H1 (cell line): ENCODE measurements at regions not wholly inside any gene's neighbourhood (a gene's known extent, or its start where the extent isn't known, plus 50 kb on each side); places are given as distances from the start of the nearest gene placed in this dataset.

Source experiments
- CTCF ChIA-PET: fragments of 300-600 bp; sonication (Branson Sonifier 250); formaldehyde crosslinking; loops from one replicate; lab custom pipeline; 2021; ENCODE audit not compliant: partially characterized antibody; lab: Charles Lee
- POLR2A ChIA-PET: fragments of 300-600 bp; sonication (Branson Sonifier 250); formaldehyde crosslinking; loops from one replicate; lab custom pipeline; 2021; ENCODE audit warnings: inconsistent platforms; ENCODE audit not compliant: partially characterized antibody; lab: Charles Lee
- DNase-seq, 2 experiments: peaks; one replicate each; pipeline versions ENCODE4 v3.0.0 to v3.0.0-alpha.2; 2010 to 2022; ENCODE audit warnings: low spot score in 2 of 2, low read depth in 1 of 2, mixed read lengths in 1 of 2
- FAIRE-seq: peaks from 2 replicates; lab custom pipeline; 2011; peaks lifted over from hg19 to GRCh38; lab: Jason Lieb, UNC
- H2AFZ ChIP-seq: 2 replicates; pipeline ENCODE4 v1.8.1; 2012; ENCODE audit warnings: low read length, inconsistent platforms
- H2AK5ac ChIP-seq: 2 replicates; pipeline ENCODE4 v1.6.1; 2013; ENCODE audit warnings: low read depth, low read length
- H2BK120ac ChIP-seq: replicated peaks from 2 replicates; pipeline ENCODE3; 2013; ENCODE audit warnings: low read depth, low read length, inconsistent platforms
- H2BK12ac ChIP-seq: 2 replicates; pipeline ENCODE4 v1.6.1; 2013; ENCODE audit warnings: low read depth, low read length
- H2BK15ac ChIP-seq: 2 replicates; pipeline ENCODE4 v1.6.1; 2013; ENCODE audit warnings: low read length
- H2BK20ac ChIP-seq: 2 replicates; pipeline ENCODE4 v1.6.1; 2013; ENCODE audit warnings: low read length
- H2BK5ac ChIP-seq: 2 replicates; pipeline ENCODE4 v1.6.1; 2013; ENCODE audit warnings: low read depth, low read length
- H3K14ac ChIP-seq: 2 replicates; pipeline ENCODE4 v1.6.1; 2013; ENCODE audit warnings: inconsistent platforms; ENCODE audit not compliant: insufficient read length
- H3K18ac ChIP-seq: 2 replicates; pipeline ENCODE4 v1.6.1; 2013; ENCODE audit warnings: low read length; ENCODE audit errors: extremely low read depth
- H3K23ac ChIP-seq: 2 replicates; pipeline ENCODE4 v1.6.1; 2013; ENCODE audit warnings: inconsistent platforms; ENCODE audit not compliant: insufficient read length
- H3K23me2 ChIP-seq: 2 replicates; pipeline ENCODE4 v1.6.1; 2013; ENCODE audit warnings: low read depth, low read length
- H3K27ac ChIP-seq: 2 replicates; pipeline ENCODE4 v1.6.1; 2011; ENCODE audit warnings: low read depth, low read length, inconsistent platforms
- H3K27me3 ChIP-seq, 4 experiments: replicated peaks in 1 of 4; 1 replicate in 1 of 4; 2 replicates in 3 of 4; pipeline versions ENCODE4 v1.6.1 to v1.8.1; 2011 to 2013; ENCODE audit warnings: low read length in 3 of 4, mild to moderate bottlenecking in 3 of 4, inconsistent platforms in 2 of 4, mixed read lengths in 2 of 4, moderate library complexity in 1 of 4; ENCODE audit not compliant: control insufficient read depth in 3 of 4, insufficient read depth in 3 of 4; ENCODE audit errors: extremely low read depth in 1 of 4
- H3K36me3 ChIP-seq, 4 experiments: 2 replicates each; pipeline versions ENCODE4 v1.6.1 to v1.8.1; 2011 to 2013; ENCODE audit warnings: mild to moderate bottlenecking in 4 of 4, low read length in 3 of 4, moderate library complexity in 2 of 4, control low read depth in 1 of 4, inconsistent platforms in 1 of 4; ENCODE audit not compliant: insufficient read depth in 4 of 4, control insufficient read depth in 2 of 4
- H3K4ac ChIP-seq: replicated peaks from 2 replicates; pipeline ENCODE3; 2013; ENCODE audit warnings: low read length, low read depth, mixed read lengths, inconsistent platforms; ENCODE audit not compliant: insufficient read length
- H3K4me1 ChIP-seq, 4 experiments: replicated peaks in 1 of 4; 1 replicate in 1 of 4; 2 replicates in 3 of 4; pipeline versions ENCODE4 v1.6.1 to v1.8.1; 2011 to 2013; ENCODE audit warnings: low read length in 3 of 4, inconsistent platforms in 2 of 4, mixed read lengths in 1 of 4; ENCODE audit not compliant: insufficient read depth in 4 of 4, control insufficient read depth in 3 of 4
- H3K4me2 ChIP-seq, 2 experiments: 2 replicates each; pipeline versions ENCODE4 v1.6.1 to v1.8.1; 2011 to 2013; ENCODE audit warnings: low read depth in 2 of 2, low read length in 2 of 2, control low read depth in 1 of 2, inconsistent platforms in 1 of 2, mild to moderate bottlenecking in 1 of 2; ENCODE audit not compliant: insufficient read depth in 1 of 2
- H3K4me3 ChIP-seq, 4 experiments: fragments of 200-600, 300-600 bp in 1 of 4; sonication (generic), shearing (Covaris generic), sonication (Bioruptor Twin) in 1 of 4; 2 replicates each; pipeline versions ENCODE4 v1.5.1 to v1.8.1; 2011 to 2016; ENCODE audit warnings: low read length in 4 of 4, low read depth in 3 of 4, control low read depth in 2 of 4, inconsistent platforms in 2 of 4, mild to moderate bottlenecking in 2 of 4, mixed read lengths in 1 of 4, moderate library complexity in 1 of 4; ENCODE audit not compliant: insufficient read depth in 2 of 4; ENCODE audit errors: extremely low read depth in 1 of 4
- H3K56ac ChIP-seq: replicated peaks from 2 replicates; pipeline ENCODE3; 2013; ENCODE audit warnings: low read depth, mild to moderate bottlenecking, mixed read lengths, low read length, inconsistent platforms; ENCODE audit not compliant: insufficient read length
- H3K79me1 ChIP-seq: 2 replicates; pipeline ENCODE4 v1.6.1; 2013; ENCODE audit warnings: low read depth, low read length, control low read depth
- H3K79me2 ChIP-seq, 2 experiments: 2 replicates each; pipeline versions ENCODE4 v1.6.1 to v1.8.1; 2012 to 2013; ENCODE audit warnings: low read length in 2 of 2, mild to moderate bottlenecking in 2 of 2, inconsistent platforms in 1 of 2; ENCODE audit not compliant: insufficient read depth in 2 of 2, control insufficient read depth in 1 of 2
- H3K9ac ChIP-seq, 4 experiments: replicated peaks in 1 of 4; 1 replicate in 1 of 4; 2 replicates in 3 of 4; pipeline versions ENCODE4 v1.6.1 to v1.8.1; 2011 to 2013; ENCODE audit warnings: low read depth in 3 of 4, low read length in 3 of 4, control low read depth in 2 of 4, mild to moderate bottlenecking in 2 of 4, moderate library complexity in 2 of 4, inconsistent platforms in 1 of 4; ENCODE audit errors: extremely low read depth in 1 of 4
- H3K9me3 ChIP-seq, 2 experiments: 2 replicates each; pipeline versions ENCODE4 v1.6.1 to v1.8.1; 2012 to 2013; ENCODE audit warnings: mild to moderate bottlenecking in 2 of 2, moderate library complexity in 2 of 2, control low read depth in 1 of 2, inconsistent platforms in 1 of 2, low read depth in 1 of 2, low read length in 1 of 2, mixed read lengths in 1 of 2; ENCODE audit not compliant: insufficient read depth in 2 of 2
- H4K20me1 ChIP-seq, 2 experiments: replicated peaks in 1 of 2; 2 replicates each; pipeline versions ENCODE3 to v1.8.1; 2011 to 2013; ENCODE audit warnings: inconsistent platforms in 2 of 2, low read length in 2 of 2, mild to moderate bottlenecking in 1 of 2; ENCODE audit not compliant: insufficient read depth in 2 of 2, control insufficient read depth in 1 of 2
- H4K5ac ChIP-seq: 2 replicates; pipeline ENCODE4 v1.6.1; 2013; ENCODE audit warnings: low read length, low read depth, mixed read lengths, inconsistent platforms; ENCODE audit not compliant: insufficient read length
- H4K8ac ChIP-seq: 2 replicates; pipeline ENCODE4 v1.8.0; 2013; ENCODE audit warnings: mild to moderate bottlenecking, moderate library complexity, low read length, inconsistent platforms; ENCODE audit not compliant: insufficient read depth; ENCODE audit errors: extremely low read depth
- H4K91ac ChIP-seq: replicated peaks from 2 replicates; pipeline ENCODE3; 2013; ENCODE audit warnings: low read length, mixed read lengths, inconsistent platforms; ENCODE audit not compliant: insufficient read length
- CBX8 ChIP-seq: fragments of 300-800, 300-1000 bp; sonication (generic); IDR thresholded peaks from 2 replicates; pipeline ENCODE4 v1.7.1; 2016; ENCODE audit warnings: low read depth, low read length, borderline replicate concordance
- CHD1 ChIP-seq: IDR thresholded peaks from 2 replicates; pipeline ENCODE4 v1.6.1; 2012; ENCODE audit warnings: low read depth, low read length, improper control_type of control experiment
- EZH2 ChIP-seq: fragments of 200-600 bp; sonication (generic); IDR thresholded peaks from 2 replicates; pipeline ENCODE4 v1.7.1; 2012; ENCODE audit warnings: low read depth, mild to moderate bottlenecking, moderate library complexity, low read length, inconsistent platforms; ENCODE audit not compliant: severe bottlenecking
- GABPA ChIP-seq: IDR thresholded peaks from 2 replicates; pipeline ENCODE4 v1.6.1; 2011; ENCODE audit warnings: mild to moderate bottlenecking, low read length, moderate library complexity, borderline replicate concordance; ENCODE audit not compliant: insufficient read depth
- KDM5A ChIP-seq: fragments of 200-600 bp; IDR thresholded peaks from 2 replicates; pipeline ENCODE4 v1.7.1; 2012; ENCODE audit warnings: mild to moderate bottlenecking, low read length, inconsistent platforms, mixed read lengths
- SIN3A ChIP-seq, 2 experiments: IDR thresholded peaks in 1 of 2; conservative IDR thresholded peaks in 1 of 2; 2 replicates each; pipeline ENCODE4 v1.6.1; 2011 to 2012; ENCODE audit warnings: low read length in 2 of 2, improper control_type of control experiment in 1 of 2, low read depth in 1 of 2, mild to moderate bottlenecking in 1 of 2
- SP2 ChIP-seq: IDR thresholded peaks from 2 replicates; pipeline ENCODE4 v1.6.1; 2012; ENCODE audit warnings: mild to moderate bottlenecking, low read length, inconsistent platforms
- TAF7 ChIP-seq: optimal IDR thresholded peaks from 2 replicates; pipeline ENCODE3; 2011; ENCODE audit warnings: low read depth, mild to moderate bottlenecking, inconsistent platforms, low read length, moderate library complexity, borderline replicate concordance
- YY1 ChIP-seq: IDR thresholded peaks from 2 replicates; pipeline ENCODE4 v1.6.1; 2011; ENCODE audit warnings: low read depth, mild to moderate bottlenecking, low read length
- WGBS, 2 experiments: shearing (Covaris generic) in 1 of 2; methylation state at CpG; one replicate each; pipeline versions ENCODE4 v1.1.6 to v1.1.7; 2013 to 2015; ENCODE audit warnings: low lambda C conversion rate in 2 of 2, mixed read lengths in 2 of 2, inconsistent platforms in 1 of 2, low coverage in 1 of 2, missing lambda C conversion rate in 1 of 2; ENCODE audit not compliant: insufficient replicate concordance in 2 of 2, insufficient coverage in 1 of 2, insufficient read length in 1 of 2; ENCODE audit errors: extremely low coverage in 1 of 2, missing lambda C conversion rate in 1 of 2; 5-methylcytosine and 5-hydroxymethylcytosine counted together

GRCh38 chr4:106583567-106583966, 215.0 kb upstream of the GIMD1 start:
- no peaks in the 10 kb centered on the region for H3K9me3 ChIP-seq
- H3K27me3 ChIP-seq: no peaks in the 10 kb centered on the region
- no peak overlapping the region for H2AK5ac ChIP-seq
- POLR2A ChIA-PET: no interaction called here
- no peak overlapping the region for H4K91ac ChIP-seq
- H2BK120ac ChIP-seq: no peak overlapping the region
- H4K20me1 ChIP-seq: no peaks in the 10 kb centered on the region
- no peak overlapping the region for H3K4ac ChIP-seq
- H3K79me2 ChIP-seq: no peaks in the 10 kb centered on the region
- H3K23me2 ChIP-seq: no peaks in the 10 kb centered on the region
- no peak overlapping the region for H3K18ac ChIP-seq
- H2BK5ac ChIP-seq: no peak overlapping the region
- H3K36me3 ChIP-seq: no peaks in the 10 kb centered on the region
- H3K14ac ChIP-seq: no peak overlapping the region
- no peak overlapping the region for H3K4me3 ChIP-seq
- H2BK15ac ChIP-seq: no peak overlapping the region
- H2AFZ ChIP-seq: no peak overlapping the region
- H3K4me1 ChIP-seq: no peaks in the 10 kb centered on the region
- H2BK12ac ChIP-seq: no peak overlapping the region
- no peak overlapping the region for H4K8ac ChIP-seq
- TF ChIP-seq KDM5A (no peak), SIN3A (conservative IDR thresholded peaks at IDR 0.05 in 1 of 2, IDR thresholded peaks at IDR 0.05 in 1 of 2; ENCODE audit: low read depth in 1 of 2, low read length in 2 of 2) (no peak), TAF7 (no peak), GABPA (no peak), YY1 (no peak), CHD1 (no peak), CBX8 (no peak), SP2 (no peak), EZH2 (no peak)
- H3K4me2 ChIP-seq: no peak overlapping the region
- no peak for DNase-seq
- no peak overlapping the region for H3K27ac ChIP-seq
- no peak for FAIRE-seq
- no peak overlapping the region for H3K56ac ChIP-seq
- no peak overlapping the region for H3K23ac ChIP-seq
- H3K9ac ChIP-seq: no peak overlapping the region
- no peaks in the 10 kb centered on the region for H3K79me1 ChIP-seq
- H4K5ac ChIP-seq: no peak overlapping the region
- 70% methylated on average over 2 of the region's 2 CpGs; no CpG with 5 or more reads in 1 of the 2 experiments for WGBS, 2 experiments
- H2BK20ac ChIP-seq: no peak overlapping the region
- CTCF ChIA-PET: interaction anchor here (1.2 kb wide), 1 partner anchor 212 kb away, joined by 3 read pairs; no protein-coding TSS in a partner anchor
